Gastrocnemius medialis (tissue), 4 donors: ENCODE measurements at regions not wholly inside any gene's neighbourhood (a gene's known extent, or its start where the extent isn't known, plus 50 kb on each side); places are given as distances from the start of the nearest gene placed in this dataset.

Source experiments
- ATAC-seq, 2 donors: fragments of 150-250 bp; one replicate each; pipeline ENCODE4 v1.9.1; 2016
- DNase-seq, 2 donors: peaks; one replicate each; pipeline ENCODE4 v3.0.0-alpha.2; 2019
- H3K27ac ChIP-seq, 4 donors: fragments of 200-600 bp; sonication (generic); 1 replicate in 1 of 4; 2 replicates in 3 of 4; pipeline ENCODE4 v1.5.1; 2016 to 2018; ENCODE audit warnings: mild to moderate bottlenecking in 2 of 4, moderate library complexity in 1 of 4
- H3K27me3 ChIP-seq, 3 donors: fragments of 200-600 bp; sonication (generic) in 2 of 3; 1 replicate in 1 of 3; 2 replicates in 2 of 3; pipeline versions ENCODE4 v1.5.1 to v1.6.0; 2016 to 2019; ENCODE audit warnings: mild to moderate bottlenecking in 1 of 3, moderate library complexity in 1 of 3
- H3K36me3 ChIP-seq, 2 donors: fragments of 200-600 bp; sonication (generic) in 1 of 2; one replicate each; pipeline ENCODE4 v1.5.1; 2017 to 2018
- H3K4me1 ChIP-seq, 2 donors: fragments of 200-600 bp; sonication (generic) in 1 of 2; one replicate each; pipeline ENCODE4 v1.5.1; 2016 to 2017; ENCODE audit warnings: mild to moderate bottlenecking in 2 of 2
- H3K4me3 ChIP-seq, 4 donors: fragments of 200-600 bp; sonication (generic) in 3 of 4; 1 replicate in 1 of 4; 2 replicates in 3 of 4; pipeline ENCODE4 v1.5.1; 2016 to 2019; ENCODE audit warnings: mild to moderate bottlenecking in 2 of 4
- H3K9me3 ChIP-seq, 3 donors: fragments of 200-600 bp; sonication (generic) in 2 of 3; 1 replicate in 1 of 3; 2 replicates in 2 of 3; pipeline ENCODE4 v1.5.1; 2016 to 2019
- CTCF ChIP-seq, 5 experiments: fragments of 450-650 bp in 3 of 5; fragments of 200-600 bp in 2 of 5; sonication (generic) in 2 of 5; IDR thresholded peaks in 4 of 5; conservative IDR thresholded peaks in 1 of 5; 1 replicate in 4 of 5; 2 replicates in 1 of 5; pipeline ENCODE4 v1.5.1; 2016 to 2019; ENCODE audit warnings: antibody characterized with exemption in 5 of 5, mild to moderate bottlenecking in 3 of 5, moderate library complexity in 3 of 5
- POLR2A ChIP-seq, 2 donors: fragments of 450-650 bp; IDR thresholded peaks; one replicate each; pipeline ENCODE4 v1.6.1; 2017; ENCODE audit warnings: antibody characterized with exemption in 2 of 2, mild to moderate bottlenecking in 2 of 2, moderate library complexity in 2 of 2
- in situ Hi-C, 4 donors: fragments of 200-750 bp; cut with MboI; loops; one replicate each; pipeline versions ENCODE4 v1.15.0 to v1.8.0; 2017; ENCODE audit warnings: low sequenced_read_pairs in 4 of 4
- intact Hi-C: fragments of 100-400 bp; cut with DNase I; formaldehyde crosslinking; loops from one replicate; pipeline ENCODE4 v1.15.1; 2023; ENCODE audit warnings: low total_unique reads

- ATAC-seq (no peak), DNase-seq (no peak)
- Histone ChIP-seq H3K27me3 (no peaks in the 10 kb centered on the region), H3K9me3 (no peaks in the 10 kb centered on the region), H3K4me3 (no peak overlapping the region), H3K36me3 (no peaks in the 10 kb centered on the region), H3K27ac (no peak overlapping the region), H3K4me1 (no peaks in the 10 kb centered on the region)
- intact Hi-C loops (no loop called here), in situ Hi-C loops (no loop called here)
- TF ChIP-seq CTCF (IDR thresholded peaks at IDR 0.05 in 4 of 5, conservative IDR thresholded peaks at IDR 0.05 in 1 of 5) (no peak), POLR2A (IDR thresholded peaks at IDR 0.05) (no peak)
Measured at GRCh38 chr16:74083541-74083940, 213.1 kb upstream of the PSMD7 start.

- H3K27me3 ChIP-seq = no peaks in the 10 kb centered on the region
- in situ Hi-C loops = no loop called here
- no peaks in the 10 kb centered on the region for H3K9me3 ChIP-seq
- DNase-seq (no peak), ATAC-seq (no peak)
- no peaks in the 10 kb centered on the region for H3K36me3 ChIP-seq
- intact Hi-C loops = no loop called here
- H3K4me1 ChIP-seq = no peaks in the 10 kb centered on the region
- H3K4me3 ChIP-seq = no peak overlapping the region
- TF ChIP-seq CTCF (IDR thresholded peaks at IDR 0.05 in 4 of 5, conservative IDR thresholded peaks at IDR 0.05 in 1 of 5) (no peak), POLR2A (IDR thresholded peaks at IDR 0.05) (no peak)
- no peak overlapping the region for H3K27ac ChIP-seq
Measured at GRCh38 chr16:74080311-74080710, 216.3 kb upstream of the PSMD7 start.

- ATAC-seq = no peak
- intact Hi-C loops = no loop called here
Measured at GRCh38 chr16:74079232-74079586, 217.4 kb upstream of the PSMD7 start.

GRCh38 chr16:74078511-74079231 is 217.9 kb upstream of the PSMD7 start:
- Histone ChIP-seq H3K27ac (no peak overlapping the region), H3K27me3 (no peaks in the 10 kb centered on the region), H3K4me3 (no peak overlapping the region), H3K9me3 (no peaks in the 10 kb centered on the region), H3K4me1 (no peaks in the 10 kb centered on the region), H3K36me3 (no peaks in the 10 kb centered on the region)
- TF ChIP-seq CTCF (IDR thresholded peaks at IDR 0.05 in 4 of 5, conservative IDR thresholded peaks at IDR 0.05 in 1 of 5) (no peak), POLR2A (IDR thresholded peaks at IDR 0.05) (no peak)
- in situ Hi-C loops = no loop called here
- no peak for DNase-seq
- ATAC-seq = no peak
- intact Hi-C loops = no loop called here

More at GRCh38 chr16:74079232-74079586, 217.4 kb upstream of the PSMD7 start:
- H3K4me1 ChIP-seq = no peaks in the 10 kb centered on the region
- H3K9me3 ChIP-seq = no peaks in the 10 kb centered on the region
- no peak for DNase-seq
- no peak for TF ChIP-seq POLR2A (IDR thresholded peaks at IDR 0.05)
- no peak for TF ChIP-seq CTCF (IDR thresholded peaks at IDR 0.05 in 4 of 5, conservative IDR thresholded peaks at IDR 0.05 in 1 of 5)
- H3K4me3 ChIP-seq = no peak overlapping the region
- H3K27ac ChIP-seq = no peak overlapping the region
- in situ Hi-C loops = no loop called here
- H3K27me3 ChIP-seq = no peaks in the 10 kb centered on the region
- H3K36me3 ChIP-seq = no peaks in the 10 kb centered on the region

GRCh38 chr16:74076568-74076967 is 220.0 kb upstream of the PSMD7 start:
- intact Hi-C loops = no loop called here
- in situ Hi-C loops = no loop called here
- DNase-seq = no peak
- no peaks in the 10 kb centered on the region for H3K4me1 ChIP-seq
- no peaks in the 10 kb centered on the region for H3K9me3 ChIP-seq
- no peak overlapping the region for H3K27ac ChIP-seq
- H3K27me3 ChIP-seq = no peaks in the 10 kb centered on the region
- ATAC-seq = no peak
- no peaks in the 10 kb centered on the region for H3K36me3 ChIP-seq
- H3K4me3 ChIP-seq = no peak overlapping the region
- no peak for TF ChIP-seq POLR2A (IDR thresholded peaks at IDR 0.05)
- TF ChIP-seq CTCF (IDR thresholded peaks at IDR 0.05 in 4 of 5, conservative IDR thresholded peaks at IDR 0.05 in 1 of 5) = no peak
